ENCODE measurements at regions not wholly inside any gene's neighbourhood (a gene's known extent, or its start where the extent isn't known, plus 50 kb on each side); places are given as distances from the start of the nearest gene placed in this dataset.

DNA sequence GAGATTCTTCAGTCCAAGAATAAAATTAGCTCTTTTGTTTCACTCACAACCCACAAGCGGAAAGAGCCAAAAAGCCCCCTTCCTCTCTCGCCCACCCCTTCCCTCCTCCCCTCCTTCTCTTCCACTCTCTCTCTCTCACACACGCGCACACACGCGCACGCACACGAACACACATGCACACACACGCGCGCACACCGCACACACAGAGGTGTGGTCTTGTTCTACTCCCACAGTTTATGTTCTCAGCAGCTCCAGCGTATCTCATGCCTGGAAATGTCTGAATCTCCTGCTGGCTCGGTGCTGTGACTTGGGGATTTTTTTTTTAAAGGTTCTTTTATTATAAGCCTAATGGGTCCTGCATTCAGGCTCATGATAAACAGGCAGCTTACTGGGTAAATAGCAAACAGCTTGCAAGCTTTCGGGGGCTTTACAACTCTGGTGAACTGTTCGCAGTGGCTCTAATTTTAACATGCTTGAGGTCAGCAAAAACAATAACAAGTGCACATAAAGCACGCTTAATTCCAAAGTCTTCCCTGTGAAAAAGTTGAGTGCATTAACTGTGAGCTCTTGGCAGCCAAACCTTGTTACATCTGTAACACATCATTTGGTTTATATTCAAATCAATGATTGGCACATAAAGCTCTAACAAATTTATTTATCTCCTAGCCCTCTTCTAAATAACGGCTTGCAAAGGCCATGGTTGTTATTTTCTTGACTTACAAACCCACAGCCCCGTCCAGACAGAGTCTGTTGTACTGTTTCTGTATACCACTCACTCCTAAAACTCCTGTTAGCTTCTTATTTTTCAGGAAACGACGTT, 424.1 kb upstream of the MGMT start:
- H3K4me3 ChIP-seq (ENCODE audit: low read depth, low read length): no peak overlapping the region
- TF ChIP-seq, protein P1, sequence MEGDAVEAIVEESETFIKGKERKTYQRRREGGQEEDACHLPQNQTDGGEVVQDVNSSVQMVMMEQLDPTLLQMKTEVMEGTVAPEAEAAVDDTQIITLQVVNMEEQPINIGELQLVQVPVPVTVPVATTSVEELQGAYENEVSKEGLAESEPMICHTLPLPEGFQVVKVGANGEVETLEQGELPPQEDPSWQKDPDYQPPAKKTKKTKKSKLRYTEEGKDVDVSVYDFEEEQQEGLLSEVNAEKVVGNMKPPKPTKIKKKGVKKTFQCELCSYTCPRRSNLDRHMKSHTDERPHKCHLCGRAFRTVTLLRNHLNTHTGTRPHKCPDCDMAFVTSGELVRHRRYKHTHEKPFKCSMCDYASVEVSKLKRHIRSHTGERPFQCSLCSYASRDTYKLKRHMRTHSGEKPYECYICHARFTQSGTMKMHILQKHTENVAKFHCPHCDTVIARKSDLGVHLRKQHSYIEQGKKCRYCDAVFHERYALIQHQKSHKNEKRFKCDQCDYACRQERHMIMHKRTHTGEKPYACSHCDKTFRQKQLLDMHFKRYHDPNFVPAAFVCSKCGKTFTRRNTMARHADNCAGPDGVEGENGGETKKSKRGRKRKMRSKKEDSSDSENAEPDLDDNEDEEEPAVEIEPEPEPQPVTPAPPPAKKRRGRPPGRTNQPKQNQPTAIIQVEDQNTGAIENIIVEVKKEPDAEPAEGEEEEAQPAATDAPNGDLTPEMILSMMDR (conservative IDR thresholded peaks at IDR 0.05; ENCODE audit: low read depth, low read length): no peak
- no peak for DNase-seq (ENCODE audit: low read depth)

DNA sequence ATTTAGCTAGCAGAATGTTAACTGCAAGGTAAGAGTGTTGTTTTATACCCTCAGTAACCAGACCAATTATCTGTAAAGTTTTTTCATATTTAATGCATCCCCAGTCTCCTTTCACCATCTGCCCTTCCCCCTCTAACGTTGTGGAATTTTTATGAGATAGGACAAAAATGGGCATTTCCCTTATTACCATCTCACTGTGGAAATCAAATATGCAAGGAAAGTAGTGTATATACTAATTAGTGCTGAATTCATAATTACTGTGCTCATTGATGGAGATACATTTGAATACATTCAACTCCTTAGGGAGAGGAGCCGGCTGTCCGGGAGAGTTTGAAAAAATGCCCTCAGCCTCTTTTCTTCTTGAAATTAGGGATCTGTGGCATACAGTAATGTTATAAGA, 423.4 kb upstream of the MGMT start:
- no peak for DNase-seq (ENCODE audit: low read depth)
- no peak overlapping the region for H3K4me3 ChIP-seq (ENCODE audit: low read depth, low read length)
- TF ChIP-seq, protein P1 (conservative IDR thresholded peaks at IDR 0.05; ENCODE audit: low read depth, low read length): no peak

DNA sequence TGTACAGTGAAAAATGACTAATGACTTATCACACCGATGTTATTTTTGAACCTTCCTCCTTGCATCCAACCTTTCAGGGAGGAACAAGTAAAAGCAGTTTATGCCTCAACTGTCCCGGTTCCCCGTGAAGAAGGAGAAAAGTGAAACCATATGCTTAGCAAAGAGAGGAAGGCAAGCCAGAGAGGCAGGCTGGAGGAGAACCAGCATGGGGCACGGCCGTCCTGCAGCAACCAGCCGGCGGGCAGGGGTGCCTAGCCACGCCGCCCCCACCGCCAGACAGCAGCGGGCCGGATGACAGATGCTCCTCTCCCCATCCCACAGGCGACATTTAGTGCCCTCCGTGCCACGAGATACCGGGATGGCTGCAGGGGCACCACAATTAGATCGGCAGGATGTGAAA, 421.4 kb upstream of the MGMT start:
- H3K4me3 ChIP-seq (ENCODE audit: low read depth, low read length): peak overlapping the region; percentile 46
- TF ChIP-seq, protein P1 (conservative IDR thresholded peaks at IDR 0.05; ENCODE audit: low read depth, low read length): no peak

DNA sequence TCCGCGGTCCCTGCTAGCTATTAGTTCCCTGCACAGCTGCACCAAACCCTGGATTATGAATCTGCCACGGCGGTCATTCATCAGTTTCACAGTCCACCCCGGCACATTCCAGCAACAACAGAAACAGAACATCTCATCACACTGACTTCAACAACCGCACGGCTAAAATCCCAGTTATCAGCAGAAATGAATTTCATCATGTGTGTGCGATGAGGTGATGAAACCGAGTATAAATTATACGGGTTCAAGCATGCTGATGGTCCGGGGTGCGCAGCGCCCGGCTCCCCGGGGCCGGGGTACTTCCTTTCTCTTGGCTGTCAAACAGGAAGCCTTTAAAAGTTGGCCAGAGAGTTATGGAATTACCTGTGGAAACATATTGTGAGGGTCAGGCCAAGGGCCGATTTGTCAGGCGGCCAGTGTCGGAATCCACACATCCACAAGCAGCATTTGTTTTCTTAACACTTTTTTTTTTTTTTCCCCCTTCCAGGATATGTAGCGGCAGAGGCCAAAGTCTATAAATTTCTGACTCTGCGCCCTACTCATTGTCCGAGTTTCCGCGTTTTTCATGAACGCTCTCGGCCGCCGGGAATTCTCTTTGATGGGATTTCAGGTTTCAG, 420.9 kb upstream of the MGMT start:
- DNase-seq (ENCODE audit: low read depth): no peak
- TF ChIP-seq, protein P1 (conservative IDR thresholded peaks at IDR 0.05; ENCODE audit: low read depth, low read length): no peak
- peak overlapping the region; percentile 46 for H3K4me3 ChIP-seq (ENCODE audit: low read depth, low read length)

More for the DNA sequence above, 421.4 kb upstream of the MGMT start:
- DNase-seq (ENCODE audit: low read depth): no peak

DNA sequence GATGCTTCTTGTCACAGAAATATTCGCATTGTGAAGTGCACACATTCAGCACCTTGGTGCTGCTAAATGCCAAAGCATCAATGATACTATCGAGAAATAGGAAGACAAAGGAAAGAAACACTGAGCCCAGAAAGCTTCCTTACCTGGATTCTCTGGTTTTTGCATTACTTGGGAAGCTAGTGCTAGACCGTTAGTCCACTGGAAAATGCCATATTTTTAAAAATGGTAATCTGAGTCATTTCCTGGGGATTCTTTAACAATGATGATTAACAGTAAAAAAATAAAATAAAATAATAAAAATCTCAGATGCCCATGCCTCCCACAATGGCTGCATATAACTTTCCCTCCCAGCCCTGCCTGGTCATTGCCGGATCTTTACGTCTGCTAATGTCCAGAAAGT, 420.1 kb upstream of the MGMT start:
- TF ChIP-seq, protein P1 (conservative IDR thresholded peaks at IDR 0.05; ENCODE audit: low read depth, low read length): no peak
- DNase-seq (ENCODE audit: low read depth): no peak
- H3K4me3 ChIP-seq (ENCODE audit: low read depth, low read length): no peak overlapping the region

DNA sequence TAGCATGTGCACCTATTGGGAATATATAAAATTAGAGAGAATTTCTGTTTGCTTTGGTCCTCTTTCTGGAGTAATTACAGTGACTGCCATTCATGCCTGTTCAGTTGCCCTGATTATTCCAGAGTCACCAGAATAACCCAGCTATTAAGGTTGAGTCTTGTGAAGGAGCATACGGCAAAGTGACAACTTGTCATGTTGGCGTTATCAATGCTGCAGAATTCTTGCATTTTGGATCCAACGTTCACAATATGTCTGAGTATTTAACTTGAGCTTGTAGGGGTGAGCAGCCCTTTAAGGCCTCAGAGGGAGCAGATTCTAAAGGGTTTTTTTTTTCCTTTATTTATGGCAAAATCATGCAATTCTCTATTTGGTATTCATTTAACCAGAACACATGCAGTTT, 419.4 kb upstream of the MGMT start:
- TF ChIP-seq, protein P1 (conservative IDR thresholded peaks at IDR 0.05; ENCODE audit: low read depth, low read length): no peak
- no peak overlapping the region for H3K4me3 ChIP-seq (ENCODE audit: low read depth, low read length)
- DNase-seq (ENCODE audit: low read depth): no peak
